NCI-H774 (cell line): ENCODE measurements at regions not wholly inside any gene's neighbourhood (a gene's known extent, or its start where the extent isn't known, plus 50 kb on each side); places are given as distances from the start of the nearest gene placed in this dataset.

Experiments
- DNase-seq: peaks from one replicate; lab custom pipeline; 2025; lab: John Stamatoyannopoulos, UW

- DNase-seq = no peak
These were observed 205.4 kb downstream of the FAM76B start for GRCh38 chr11:95584180-95584579.

GRCh38 chr11:95577716-95578460, 211.7 kb downstream of the FAM76B start:
- DNase-seq = no peak

GRCh38 chr11:95576146-95576845, 213.3 kb downstream of the FAM76B start:
- no peak for DNase-seq

- DNase-seq = no peak
These were observed 214.1 kb downstream of the FAM76B start for GRCh38 chr11:95575517-95575916.

GRCh38 chr11:95571718-95572260, 217.8 kb downstream of the FAM76B start:
- no peak for DNase-seq

- DNase-seq = no peak
These were observed 218.7 kb downstream of the FAM76B start for GRCh38 chr11:95570845-95571244.

GRCh38 chr11:95569207-95569606, 220.4 kb downstream of the FAM76B start:
- no peak for DNase-seq

- no peak for DNase-seq
These were observed 221.3 kb downstream of the FAM76B start for GRCh38 chr11:95568281-95568680.

- DNase-seq = no peak
These were observed 221.9 kb downstream of the FAM76B start for GRCh38 chr11:95567685-95568084.

GRCh38 chr11:95566211-95566610, 223.4 kb downstream of the FAM76B start:
- no peak for DNase-seq

- DNase-seq = no peak
These were observed 223.8 kb downstream of the FAM76B start for GRCh38 chr11:95565724-95566141.

GRCh38 chr11:95563859-95564258, 225.7 kb downstream of the FAM76B start:
- no peak for DNase-seq

GRCh38 chr11:95563173-95563572, 226.4 kb downstream of the FAM76B start:
- no peak for DNase-seq

- DNase-seq = no peak
These were observed 227.2 kb downstream of the FAM76B start for GRCh38 chr11:95562196-95562921.

- DNase-seq = no peak
These were observed 229.7 kb downstream of the FAM76B start for GRCh38 chr11:95559899-95560298.

GRCh38 chr11:95557376-95557775, 232.2 kb downstream of the FAM76B start:
- no peak for DNase-seq

GRCh38 chr11:95556342-95557163, 233.0 kb downstream of the FAM76B start:
- DNase-seq = no peak

GRCh38 chr11:95556011-95556341, 233.6 kb downstream of the FAM76B start:
- no peak for DNase-seq

- no peak for DNase-seq
These were observed 234.7 kb downstream of the FAM76B start for GRCh38 chr11:95554911-95555310.

- DNase-seq = no peak
These were observed 240.3 kb downstream of the FAM76B start for GRCh38 chr11:95549301-95549700.

GRCh38 chr11:95548416-95548815, 241.2 kb downstream of the FAM76B start:
- no peak for DNase-seq

- no peak for DNase-seq
These were observed 241.6 kb downstream of the FAM76B start for GRCh38 chr11:95547976-95548375.
